ENCODE measurements at regions not wholly inside any gene's neighbourhood (a gene's known extent, or its start where the extent isn't known, plus 50 kb on each side); places are given as distances from the start of the nearest gene placed in this dataset.

DNA sequence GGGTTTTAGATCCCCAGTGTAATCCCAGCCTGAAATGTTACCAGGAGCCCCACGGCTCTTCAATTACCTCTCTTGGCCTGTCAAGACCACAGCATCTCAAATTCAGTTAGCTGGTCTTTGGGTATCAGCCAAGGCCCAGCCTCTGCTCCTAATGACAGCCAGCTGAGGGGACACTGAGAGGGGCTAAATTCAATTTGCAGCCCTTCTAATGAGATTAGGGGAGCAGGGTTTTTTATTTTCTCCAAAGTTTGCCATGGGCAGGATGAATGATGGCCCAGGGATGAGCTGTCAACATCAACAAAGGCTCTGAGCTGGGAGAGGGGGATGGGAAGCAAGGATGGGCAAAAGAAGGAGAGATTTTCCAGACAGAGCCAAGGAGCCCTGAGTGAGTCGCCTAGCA is 116.8 kb upstream of the TBX20 start:
- Histone ChIP-seq H3K9me3 (no peaks in the 10 kb centered on the region), H3K36me3 (no peaks in the 10 kb centered on the region), H3K4me3 (no peak overlapping the region), H3K27me3 (no peaks in the 10 kb centered on the region), H3K4me1 (peaks cover 0 to 7% (median 0%) of the 10 kb centered on the region in 4 donors), H3K27ac (no peak overlapping the region)
- no peak for TF ChIP-seq EP300 (IDR thresholded peaks at IDR 0.05)
- TF ChIP-seq POLR2A (IDR thresholded peaks at IDR 0.05): no peak
- TF ChIP-seq, protein P1, sequence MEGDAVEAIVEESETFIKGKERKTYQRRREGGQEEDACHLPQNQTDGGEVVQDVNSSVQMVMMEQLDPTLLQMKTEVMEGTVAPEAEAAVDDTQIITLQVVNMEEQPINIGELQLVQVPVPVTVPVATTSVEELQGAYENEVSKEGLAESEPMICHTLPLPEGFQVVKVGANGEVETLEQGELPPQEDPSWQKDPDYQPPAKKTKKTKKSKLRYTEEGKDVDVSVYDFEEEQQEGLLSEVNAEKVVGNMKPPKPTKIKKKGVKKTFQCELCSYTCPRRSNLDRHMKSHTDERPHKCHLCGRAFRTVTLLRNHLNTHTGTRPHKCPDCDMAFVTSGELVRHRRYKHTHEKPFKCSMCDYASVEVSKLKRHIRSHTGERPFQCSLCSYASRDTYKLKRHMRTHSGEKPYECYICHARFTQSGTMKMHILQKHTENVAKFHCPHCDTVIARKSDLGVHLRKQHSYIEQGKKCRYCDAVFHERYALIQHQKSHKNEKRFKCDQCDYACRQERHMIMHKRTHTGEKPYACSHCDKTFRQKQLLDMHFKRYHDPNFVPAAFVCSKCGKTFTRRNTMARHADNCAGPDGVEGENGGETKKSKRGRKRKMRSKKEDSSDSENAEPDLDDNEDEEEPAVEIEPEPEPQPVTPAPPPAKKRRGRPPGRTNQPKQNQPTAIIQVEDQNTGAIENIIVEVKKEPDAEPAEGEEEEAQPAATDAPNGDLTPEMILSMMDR (IDR thresholded peaks at IDR 0.05): no peak
- no peak for TF ChIP-seq POLR2AphosphoS5 (IDR thresholded peaks at IDR 0.05)
- WGBS, 5 donors: 45 to 75% (median 60%) methylated on average over 2 of the region's 2 CpGs
- intact Hi-C loops (cut with DNase I; ENCODE audit: low total_unique reads): no loop called here
- DNase-seq: peak in 1 of 2 donors; percentile 12

DNA sequence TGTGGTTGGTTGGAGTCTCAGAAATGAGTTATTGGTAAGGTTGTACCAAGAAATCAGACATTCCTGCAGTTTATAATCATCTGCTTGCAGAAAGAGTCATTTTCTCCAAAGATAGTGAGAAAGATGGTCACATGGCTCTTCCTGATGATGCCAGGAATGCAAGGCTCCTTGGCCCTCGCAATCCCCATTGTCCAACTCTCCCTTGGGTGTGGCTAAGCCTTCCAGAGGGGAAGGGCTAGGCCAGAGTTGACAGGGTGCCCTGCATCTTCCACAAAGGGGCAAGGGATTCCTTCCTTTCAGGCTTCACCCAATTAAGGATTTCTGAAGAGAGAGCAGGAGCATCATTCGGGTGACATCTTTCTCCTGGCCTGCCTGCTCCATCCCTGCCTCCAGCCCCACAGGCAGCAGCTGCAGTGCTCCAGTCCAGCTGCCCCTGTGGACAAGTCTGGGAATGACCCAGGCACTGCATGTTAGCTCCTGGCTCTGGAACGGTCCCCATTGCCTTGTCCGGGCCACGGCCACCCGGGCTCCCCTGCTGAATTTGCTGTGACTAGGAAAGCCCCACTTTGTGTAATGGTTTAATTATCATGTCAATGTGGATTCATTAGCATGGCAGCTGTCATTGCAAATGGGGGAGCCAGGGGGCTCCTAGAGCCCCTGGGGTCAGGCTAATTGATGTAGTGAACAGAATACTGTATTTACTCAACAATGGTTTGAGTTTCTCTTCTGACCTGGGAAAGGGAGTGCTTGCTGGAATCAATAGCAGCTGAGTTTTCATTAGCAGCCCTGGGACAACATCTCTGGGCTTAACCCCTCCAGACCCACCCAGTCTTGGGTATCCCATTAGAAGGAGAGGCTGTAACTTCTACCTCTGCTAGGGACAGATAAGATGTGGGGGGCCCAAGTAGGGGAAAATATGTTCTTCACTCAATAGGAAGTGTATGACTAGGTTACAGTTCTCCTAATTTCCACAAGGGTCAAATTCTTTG is 112.6 kb upstream of the TBX20 start:
- Histone ChIP-seq H3K27ac (no peak overlapping the region), H3K27me3 (no peaks in the 10 kb centered on the region), H3K9me3 (no peaks in the 10 kb centered on the region), H3K36me3 (no peaks in the 10 kb centered on the region), H3K4me1 (no peaks in the 10 kb centered on the region), H3K4me3 (no peak overlapping the region)
- intact Hi-C loops (cut with DNase I; ENCODE audit: low total_unique reads): no loop called here
- WGBS, 5 donors: 54 to 63% (median 54%) methylated on average over 4 to 6 of the region's 6 CpGs
- no peak for DNase-seq
- TF ChIP-seq, protein P1 (IDR thresholded peaks at IDR 0.05): no peak
- TF ChIP-seq POLR2AphosphoS5 (IDR thresholded peaks at IDR 0.05): no peak
- TF ChIP-seq POLR2A (IDR thresholded peaks at IDR 0.05): no peak
- no peak for TF ChIP-seq EP300 (IDR thresholded peaks at IDR 0.05)

DNA sequence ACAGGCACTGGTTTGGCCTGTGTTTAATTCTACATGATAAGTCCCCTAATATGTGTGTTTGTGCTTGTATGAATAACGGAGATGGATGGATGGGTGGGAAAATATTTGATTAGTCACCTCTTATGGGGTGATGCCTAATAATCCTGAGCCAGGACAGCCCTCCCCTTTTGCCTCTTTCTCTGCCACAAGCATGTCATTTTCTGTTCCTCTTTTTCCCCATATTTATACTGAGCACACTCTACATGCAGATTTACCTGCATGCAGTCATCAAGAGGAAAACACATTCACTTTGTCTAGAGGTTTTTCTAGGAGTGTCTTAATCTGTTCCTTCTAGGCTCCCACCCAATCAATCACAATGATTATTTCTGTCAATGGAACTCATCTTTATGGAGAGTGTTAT is 111.6 kb upstream of the TBX20 start:
- H3K9me3 ChIP-seq: no peaks in the 10 kb centered on the region
- H3K36me3 ChIP-seq: no peaks in the 10 kb centered on the region
- DNase-seq: no peak
- TF ChIP-seq POLR2AphosphoS5 (IDR thresholded peaks at IDR 0.05) (no peak), POLR2A (IDR thresholded peaks at IDR 0.05) (no peak), EP300 (IDR thresholded peaks at IDR 0.05) (no peak)
- TF ChIP-seq, protein P1 (IDR thresholded peaks at IDR 0.05): no peak
- WGBS, 5 donors: 63 to 78% (median 68%) methylated on average over 1 of the region's 1 CpG
- H3K4me3 ChIP-seq: no peak overlapping the region
- H3K27ac ChIP-seq: no peak overlapping the region
- intact Hi-C loops (cut with DNase I; ENCODE audit: low total_unique reads): no loop called here
- H3K4me1 ChIP-seq: no peaks in the 10 kb centered on the region
- no peaks in the 10 kb centered on the region for H3K27me3 ChIP-seq

DNA sequence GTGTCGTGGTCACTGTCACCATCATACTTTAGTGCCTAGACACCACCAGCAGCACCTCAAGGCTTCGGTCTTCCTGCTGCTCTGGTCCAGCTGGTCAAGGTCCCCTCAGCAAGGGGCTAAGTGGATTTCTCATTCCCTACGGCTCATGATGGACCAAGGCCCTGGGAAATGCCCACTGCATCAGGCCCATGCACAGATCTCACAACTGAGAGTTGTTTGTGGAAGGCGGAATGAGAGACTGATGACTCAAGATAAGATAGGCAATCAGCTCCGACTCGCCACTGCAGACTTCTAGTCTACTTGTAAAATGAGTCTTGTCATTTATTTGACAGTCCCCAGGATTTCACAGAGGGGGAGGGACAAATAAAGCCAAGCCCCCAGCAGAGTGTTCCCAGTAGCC is 108.4 kb upstream of the TBX20 start:
- Histone ChIP-seq H3K4me3 (no peak overlapping the region), H3K9me3 (peaks cover 0 to 10% (median 7%) of the 10 kb centered on the region in 4 donors), H3K36me3 (no peaks in the 10 kb centered on the region), H3K4me1 (no peaks in the 10 kb centered on the region), H3K27me3 (no peaks in the 10 kb centered on the region), H3K27ac (no peak overlapping the region)
- WGBS, 5 donors: 58 to 83% (median 60%) methylated on average over 5 to 6 of the region's 6 CpGs
- TF ChIP-seq EP300 (IDR thresholded peaks at IDR 0.05): no peak
- no peak for TF ChIP-seq POLR2AphosphoS5 (IDR thresholded peaks at IDR 0.05)
- TF ChIP-seq POLR2A (IDR thresholded peaks at IDR 0.05): no peak
- TF ChIP-seq, protein P1 (IDR thresholded peaks at IDR 0.05): no peak
- DNase-seq: no peak
- intact Hi-C loops (cut with DNase I; ENCODE audit: low total_unique reads): no loop called here
